Bronchial epithelial cell (primary cell): ENCODE measurements at regions not wholly inside any gene's neighbourhood (a gene's known extent, or its start where the extent isn't known, plus 50 kb on each side); places are given as distances from the start of the nearest gene placed in this dataset.

Experiments used
- DNase-seq: peaks from one replicate; pipeline ENCODE4 v3.0.0-alpha.2; 2010; ENCODE audit warnings: low read depth
- FAIRE-seq: peaks from 2 replicates; lab custom pipeline; 2011; peaks lifted over from hg19 to GRCh38; lab: Jason Lieb, UNC
- H3K27me3 ChIP-seq: 2 replicates; pipeline ENCODE4 v1.5.1; 2011; ENCODE audit warnings: low read length; ENCODE audit not compliant: control insufficient read depth, insufficient read depth
- H3K36me3 ChIP-seq: 2 replicates; pipeline ENCODE4 v1.5.1; 2011; ENCODE audit warnings: low read length; ENCODE audit not compliant: control insufficient read depth, insufficient read depth
- H3K4me3 ChIP-seq: 2 replicates; pipeline ENCODE4 v1.5.1; 2011; ENCODE audit warnings: mild to moderate bottlenecking, low read depth, low read length, control low read depth
- CTCF ChIP-seq: IDR thresholded peaks from 2 replicates; pipeline ENCODE4 v1.5.1; 2011; ENCODE audit warnings: mild to moderate bottlenecking, moderate library complexity, low read length, control low read depth, inconsistent platforms; ENCODE audit not compliant: insufficient read depth, severe bottlenecking

- DNase-seq: no peak
- Histone ChIP-seq H3K27me3 (no peaks in the 10 kb centered on the region), H3K4me3 (no peak overlapping the region), H3K36me3 (no peaks in the 10 kb centered on the region)
- no peak for TF ChIP-seq CTCF
- FAIRE-seq: no peak
Observed at GRCh38 chr20:56817780-56818675, 188.9 kb downstream of the TFAP2C start.

- H3K27me3 ChIP-seq: no peaks in the 10 kb centered on the region
- DNase-seq: no peak
- no peak for FAIRE-seq
- no peak for TF ChIP-seq CTCF
- H3K36me3 ChIP-seq: no peaks in the 10 kb centered on the region
- H3K4me3 ChIP-seq: no peak overlapping the region
Observed at GRCh38 chr20:56820984-56821383, 191.9 kb downstream of the TFAP2C start.

- DNase-seq (no peak), FAIRE-seq (peak; percentile 83)
- no peaks in the 10 kb centered on the region for H3K27me3 ChIP-seq
- TF ChIP-seq CTCF: no peak
- H3K36me3 ChIP-seq: no peaks in the 10 kb centered on the region
- H3K4me3 ChIP-seq: no peak overlapping the region
Observed at GRCh38 chr20:56826306-56826704, 197.2 kb downstream of the TFAP2C start.

GRCh38 chr20:56826705-56827665 lies 197.9 kb downstream of the TFAP2C start:
- Histone ChIP-seq H3K36me3 (no peaks in the 10 kb centered on the region), H3K27me3 (no peaks in the 10 kb centered on the region), H3K4me3 (no peak overlapping the region)
- DNase-seq: peak; percentile 91
- no peak for FAIRE-seq
- no peak for TF ChIP-seq CTCF

DNA sequence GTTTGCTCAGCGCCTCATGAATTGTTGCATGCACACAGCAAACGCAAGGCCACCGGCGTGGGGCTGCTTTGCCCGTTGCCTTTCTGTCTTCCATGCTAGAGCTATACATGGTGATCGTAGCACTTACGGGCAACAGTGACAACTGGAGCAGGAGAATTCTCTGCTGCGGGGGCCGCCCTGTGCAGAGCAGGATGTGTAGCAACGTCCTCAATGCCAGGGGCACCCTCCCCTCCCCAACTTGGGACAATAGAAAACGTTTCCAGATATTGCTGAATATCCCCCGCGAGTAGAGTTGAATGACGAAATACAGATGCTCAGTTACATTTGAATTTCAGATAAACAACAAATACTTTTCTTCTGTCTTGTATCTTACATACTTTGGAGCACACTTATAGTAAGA lies 198.7 kb downstream of the TFAP2C start:
- TF ChIP-seq CTCF: no peak
- FAIRE-seq (no peak), DNase-seq (no peak)
- H3K36me3 ChIP-seq: no peaks in the 10 kb centered on the region
- H3K4me3 ChIP-seq: no peak overlapping the region
- no peaks in the 10 kb centered on the region for H3K27me3 ChIP-seq
